Osteoblast (primary cell): ENCODE measurements at regions not wholly inside any gene's neighbourhood (a gene's known extent, or its start where the extent isn't known, plus 50 kb on each side); places are given as distances from the start of the nearest gene placed in this dataset.

Source experiments
- DNase-seq: peaks from one replicate; pipeline ENCODE4 v3.0.0; 2011; ENCODE audit warnings: low spot score, mixed read lengths; ENCODE audit not compliant: insufficient read length; ENCODE audit errors: missing footprints
- H2AFZ ChIP-seq: 2 replicates; pipeline ENCODE4 v1.6.0; 2011; ENCODE audit warnings: mild to moderate bottlenecking, low read length
- H3K27ac ChIP-seq: 2 replicates; pipeline ENCODE4 v1.5.1; 2011; ENCODE audit warnings: mild to moderate bottlenecking, low read depth, low read length, moderate library complexity
- H3K27me3 ChIP-seq: 2 replicates; pipeline ENCODE4 v1.6.0; 2012; ENCODE audit warnings: mild to moderate bottlenecking, control low read depth, inconsistent platforms, low read length, moderate library complexity; ENCODE audit not compliant: insufficient read depth
- H3K36me3 ChIP-seq: 2 replicates; pipeline ENCODE4 v1.5.1; 2011; ENCODE audit warnings: mild to moderate bottlenecking, low read length, control low read depth, moderate library complexity; ENCODE audit not compliant: insufficient read depth
- H3K4me1 ChIP-seq: 2 replicates; pipeline ENCODE4 v1.5.1; 2011; ENCODE audit warnings: mild to moderate bottlenecking, low read length, control low read depth, moderate library complexity; ENCODE audit not compliant: insufficient read depth
- H3K4me2 ChIP-seq: 2 replicates; pipeline ENCODE4 v1.6.0; 2011; ENCODE audit warnings: mild to moderate bottlenecking, low read length; ENCODE audit not compliant: insufficient read depth
- H3K4me3 ChIP-seq: fragments of 200-600 bp; sonication (generic); 3 replicates; pipeline ENCODE4 v1.5.1; 2012; ENCODE audit warnings: mild to moderate bottlenecking, low read length, inconsistent platforms; ENCODE audit not compliant: insufficient read depth
- H3K79me2 ChIP-seq: 2 replicates; pipeline ENCODE4 v1.6.0; 2012; ENCODE audit warnings: mild to moderate bottlenecking, low read length, control low read depth, inconsistent platforms; ENCODE audit not compliant: insufficient read depth
- H3K9me3 ChIP-seq: 2 replicates; pipeline ENCODE4 v1.5.1; 2011; ENCODE audit warnings: low read depth, low read length, control low read depth
- H4K20me1 ChIP-seq: 2 replicates; pipeline ENCODE4 v1.6.0; 2012; ENCODE audit warnings: mild to moderate bottlenecking, low read length, control low read depth; ENCODE audit not compliant: insufficient read depth
- CTCF ChIP-seq: IDR thresholded peaks from 2 replicates; pipeline ENCODE4 v1.5.1; 2011; ENCODE audit warnings: mild to moderate bottlenecking, low read depth, low read length, moderate library complexity; ENCODE audit errors: extremely low read depth

GRCh38 chr3:131151-131888, 65.2 kb upstream of the CHL1 start:
- H3K36me3 ChIP-seq: no peaks in the 10 kb centered on the region
- no peaks in the 10 kb centered on the region for H4K20me1 ChIP-seq
- no peak overlapping the region for H3K4me2 ChIP-seq
- no peaks in the 10 kb centered on the region for H3K4me1 ChIP-seq
- no peaks in the 10 kb centered on the region for H3K79me2 ChIP-seq
- peaks cover 3% of the 10 kb centered on the region for H3K9me3 ChIP-seq
- H3K4me3 ChIP-seq: no peak overlapping the region
- TF ChIP-seq CTCF: no peak
- no peak for DNase-seq
- no peak overlapping the region for H2AFZ ChIP-seq
- H3K27me3 ChIP-seq: no peaks in the 10 kb centered on the region
- no peak overlapping the region for H3K27ac ChIP-seq

- TF ChIP-seq CTCF: no peak
Observed at GRCh38 chr3:132378-132777, 64.2 kb upstream of the CHL1 start.

GRCh38 chr3:132904-133303, 63.7 kb upstream of the CHL1 start:
- DNase-seq: no peak
- no peak for TF ChIP-seq CTCF
- H3K4me3 ChIP-seq: no peak overlapping the region
- no peaks in the 10 kb centered on the region for H3K4me1 ChIP-seq
- H3K9me3 ChIP-seq: peaks cover 3% of the 10 kb centered on the region
- H3K36me3 ChIP-seq: no peaks in the 10 kb centered on the region
- no peak overlapping the region for H3K27ac ChIP-seq
- H3K4me2 ChIP-seq: no peak overlapping the region
- H4K20me1 ChIP-seq: no peaks in the 10 kb centered on the region
- no peak overlapping the region for H2AFZ ChIP-seq
- H3K79me2 ChIP-seq: no peaks in the 10 kb centered on the region
- no peaks in the 10 kb centered on the region for H3K27me3 ChIP-seq

More at GRCh38 chr3:132378-132777, 64.2 kb upstream of the CHL1 start:
- Histone ChIP-seq H3K9me3 (peaks cover 3% of the 10 kb centered on the region), H3K4me3 (no peak overlapping the region), H3K4me1 (no peaks in the 10 kb centered on the region), H2AFZ (no peak overlapping the region), H3K27ac (no peak overlapping the region), H3K4me2 (no peak overlapping the region), H3K79me2 (no peaks in the 10 kb centered on the region), H3K36me3 (no peaks in the 10 kb centered on the region), H4K20me1 (no peaks in the 10 kb centered on the region), H3K27me3 (no peaks in the 10 kb centered on the region)
- DNase-seq: no peak

GRCh38 chr3:140748-141330, 55.7 kb upstream of the CHL1 start:
- Histone ChIP-seq H3K27ac (no peak overlapping the region), H3K27me3 (no peaks in the 10 kb centered on the region), H3K79me2 (no peaks in the 10 kb centered on the region), H3K4me2 (no peak overlapping the region), H3K36me3 (no peaks in the 10 kb centered on the region), H3K9me3 (peaks cover 7% of the 10 kb centered on the region), H3K4me1 (no peaks in the 10 kb centered on the region), H2AFZ (no peak overlapping the region), H3K4me3 (no peak overlapping the region), H4K20me1 (no peaks in the 10 kb centered on the region)
- no peak for DNase-seq
- TF ChIP-seq CTCF: no peak
